H1 (cell line): ENCODE measurements at regions not wholly inside any gene's neighbourhood (a gene's known extent, or its start where the extent isn't known, plus 50 kb on each side); places are given as distances from the start of the nearest gene placed in this dataset.

Experiments
- CTCF ChIA-PET: fragments of 300-600 bp; sonication (Branson Sonifier 250); formaldehyde crosslinking; loops from one replicate; lab custom pipeline; 2021; ENCODE audit not compliant: partially characterized antibody; lab: Charles Lee
- POLR2A ChIA-PET: fragments of 300-600 bp; sonication (Branson Sonifier 250); formaldehyde crosslinking; loops from one replicate; lab custom pipeline; 2021; ENCODE audit warnings: inconsistent platforms; ENCODE audit not compliant: partially characterized antibody; lab: Charles Lee
- DNase-seq, 2 experiments: peaks; one replicate each; pipeline versions ENCODE4 v3.0.0 to v3.0.0-alpha.2; 2010 to 2022; ENCODE audit warnings: low spot score in 2 of 2, low read depth in 1 of 2, mixed read lengths in 1 of 2
- FAIRE-seq: peaks from 2 replicates; lab custom pipeline; 2011; peaks lifted over from hg19 to GRCh38; lab: Jason Lieb, UNC
- H2AFZ ChIP-seq: 2 replicates; pipeline ENCODE4 v1.8.1; 2012; ENCODE audit warnings: low read length, inconsistent platforms
- H2AK5ac ChIP-seq: 2 replicates; pipeline ENCODE4 v1.6.1; 2013; ENCODE audit warnings: low read depth, low read length
- H2BK120ac ChIP-seq: replicated peaks from 2 replicates; pipeline ENCODE3; 2013; ENCODE audit warnings: low read depth, low read length, inconsistent platforms
- H2BK12ac ChIP-seq: 2 replicates; pipeline ENCODE4 v1.6.1; 2013; ENCODE audit warnings: low read depth, low read length
- H2BK15ac ChIP-seq: 2 replicates; pipeline ENCODE4 v1.6.1; 2013; ENCODE audit warnings: low read length
- H2BK20ac ChIP-seq: 2 replicates; pipeline ENCODE4 v1.6.1; 2013; ENCODE audit warnings: low read length
- H2BK5ac ChIP-seq: 2 replicates; pipeline ENCODE4 v1.6.1; 2013; ENCODE audit warnings: low read depth, low read length
- H3K14ac ChIP-seq: 2 replicates; pipeline ENCODE4 v1.6.1; 2013; ENCODE audit warnings: inconsistent platforms; ENCODE audit not compliant: insufficient read length
- H3K18ac ChIP-seq: 2 replicates; pipeline ENCODE4 v1.6.1; 2013; ENCODE audit warnings: low read length; ENCODE audit errors: extremely low read depth
- H3K23ac ChIP-seq: 2 replicates; pipeline ENCODE4 v1.6.1; 2013; ENCODE audit warnings: inconsistent platforms; ENCODE audit not compliant: insufficient read length
- H3K23me2 ChIP-seq: 2 replicates; pipeline ENCODE4 v1.6.1; 2013; ENCODE audit warnings: low read depth, low read length
- H3K27ac ChIP-seq: 2 replicates; pipeline ENCODE4 v1.6.1; 2011; ENCODE audit warnings: low read depth, low read length, inconsistent platforms
- H3K27me3 ChIP-seq, 4 experiments: replicated peaks in 1 of 4; 1 replicate in 1 of 4; 2 replicates in 3 of 4; pipeline versions ENCODE4 v1.6.1 to v1.8.1; 2011 to 2013; ENCODE audit warnings: low read length in 3 of 4, mild to moderate bottlenecking in 3 of 4, inconsistent platforms in 2 of 4, mixed read lengths in 2 of 4, moderate library complexity in 1 of 4; ENCODE audit not compliant: control insufficient read depth in 3 of 4, insufficient read depth in 3 of 4; ENCODE audit errors: extremely low read depth in 1 of 4
- H3K36me3 ChIP-seq, 4 experiments: 2 replicates each; pipeline versions ENCODE4 v1.6.1 to v1.8.1; 2011 to 2013; ENCODE audit warnings: mild to moderate bottlenecking in 4 of 4, low read length in 3 of 4, moderate library complexity in 2 of 4, control low read depth in 1 of 4, inconsistent platforms in 1 of 4; ENCODE audit not compliant: insufficient read depth in 4 of 4, control insufficient read depth in 2 of 4
- H3K4ac ChIP-seq: replicated peaks from 2 replicates; pipeline ENCODE3; 2013; ENCODE audit warnings: low read length, low read depth, mixed read lengths, inconsistent platforms; ENCODE audit not compliant: insufficient read length
- H3K4me1 ChIP-seq, 4 experiments: replicated peaks in 1 of 4; 1 replicate in 1 of 4; 2 replicates in 3 of 4; pipeline versions ENCODE4 v1.6.1 to v1.8.1; 2011 to 2013; ENCODE audit warnings: low read length in 3 of 4, inconsistent platforms in 2 of 4, mixed read lengths in 1 of 4; ENCODE audit not compliant: insufficient read depth in 4 of 4, control insufficient read depth in 3 of 4
- H3K4me2 ChIP-seq, 2 experiments: 2 replicates each; pipeline versions ENCODE4 v1.6.1 to v1.8.1; 2011 to 2013; ENCODE audit warnings: low read depth in 2 of 2, low read length in 2 of 2, control low read depth in 1 of 2, inconsistent platforms in 1 of 2, mild to moderate bottlenecking in 1 of 2; ENCODE audit not compliant: insufficient read depth in 1 of 2
- H3K4me3 ChIP-seq, 4 experiments: fragments of 200-600, 300-600 bp in 1 of 4; sonication (generic), shearing (Covaris generic), sonication (Bioruptor Twin) in 1 of 4; 2 replicates each; pipeline versions ENCODE4 v1.5.1 to v1.8.1; 2011 to 2016; ENCODE audit warnings: low read length in 4 of 4, low read depth in 3 of 4, control low read depth in 2 of 4, inconsistent platforms in 2 of 4, mild to moderate bottlenecking in 2 of 4, mixed read lengths in 1 of 4, moderate library complexity in 1 of 4; ENCODE audit not compliant: insufficient read depth in 2 of 4; ENCODE audit errors: extremely low read depth in 1 of 4
- H3K56ac ChIP-seq: replicated peaks from 2 replicates; pipeline ENCODE3; 2013; ENCODE audit warnings: low read depth, mild to moderate bottlenecking, mixed read lengths, low read length, inconsistent platforms; ENCODE audit not compliant: insufficient read length
- H3K79me1 ChIP-seq: 2 replicates; pipeline ENCODE4 v1.6.1; 2013; ENCODE audit warnings: low read depth, low read length, control low read depth
- H3K79me2 ChIP-seq, 2 experiments: 2 replicates each; pipeline versions ENCODE4 v1.6.1 to v1.8.1; 2012 to 2013; ENCODE audit warnings: low read length in 2 of 2, mild to moderate bottlenecking in 2 of 2, inconsistent platforms in 1 of 2; ENCODE audit not compliant: insufficient read depth in 2 of 2, control insufficient read depth in 1 of 2
- H3K9ac ChIP-seq, 4 experiments: replicated peaks in 1 of 4; 1 replicate in 1 of 4; 2 replicates in 3 of 4; pipeline versions ENCODE4 v1.6.1 to v1.8.1; 2011 to 2013; ENCODE audit warnings: low read depth in 3 of 4, low read length in 3 of 4, control low read depth in 2 of 4, mild to moderate bottlenecking in 2 of 4, moderate library complexity in 2 of 4, inconsistent platforms in 1 of 4; ENCODE audit errors: extremely low read depth in 1 of 4
- H3K9me3 ChIP-seq, 2 experiments: 2 replicates each; pipeline versions ENCODE4 v1.6.1 to v1.8.1; 2012 to 2013; ENCODE audit warnings: mild to moderate bottlenecking in 2 of 2, moderate library complexity in 2 of 2, control low read depth in 1 of 2, inconsistent platforms in 1 of 2, low read depth in 1 of 2, low read length in 1 of 2, mixed read lengths in 1 of 2; ENCODE audit not compliant: insufficient read depth in 2 of 2
- H4K20me1 ChIP-seq, 2 experiments: replicated peaks in 1 of 2; 2 replicates each; pipeline versions ENCODE3 to v1.8.1; 2011 to 2013; ENCODE audit warnings: inconsistent platforms in 2 of 2, low read length in 2 of 2, mild to moderate bottlenecking in 1 of 2; ENCODE audit not compliant: insufficient read depth in 2 of 2, control insufficient read depth in 1 of 2
- H4K5ac ChIP-seq: 2 replicates; pipeline ENCODE4 v1.6.1; 2013; ENCODE audit warnings: low read length, low read depth, mixed read lengths, inconsistent platforms; ENCODE audit not compliant: insufficient read length
- H4K8ac ChIP-seq: 2 replicates; pipeline ENCODE4 v1.8.0; 2013; ENCODE audit warnings: mild to moderate bottlenecking, moderate library complexity, low read length, inconsistent platforms; ENCODE audit not compliant: insufficient read depth; ENCODE audit errors: extremely low read depth
- H4K91ac ChIP-seq: replicated peaks from 2 replicates; pipeline ENCODE3; 2013; ENCODE audit warnings: low read length, mixed read lengths, inconsistent platforms; ENCODE audit not compliant: insufficient read length
- CBX5 ChIP-seq: fragments of 300-800, 300-1000 bp; sonication (generic); IDR thresholded peaks from 2 replicates; pipeline ENCODE4 v1.7.1; 2016; ENCODE audit warnings: antibody characterized with exemption, low read length, low read depth
- NRF1 ChIP-seq: IDR thresholded peaks from 2 replicates; pipeline ENCODE4 v1.6.1; 2011; ENCODE audit warnings: mild to moderate bottlenecking, low read depth, low read length, improper control_type of control experiment
- POLR2AphosphoS5 ChIP-seq: IDR thresholded peaks from 2 replicates; pipeline ENCODE4 v1.6.1; 2011; ENCODE audit warnings: low read depth, low read length
- RXRA ChIP-seq: IDR thresholded peaks from 2 replicates; pipeline ENCODE4 v1.6.1; 2011; ENCODE audit warnings: low read depth, mild to moderate bottlenecking, low read length, moderate library complexity; ENCODE audit not compliant: insufficient read depth
- WGBS, 2 experiments: shearing (Covaris generic) in 1 of 2; methylation state at CpG; one replicate each; pipeline versions ENCODE4 v1.1.6 to v1.1.7; 2013 to 2015; ENCODE audit warnings: low lambda C conversion rate in 2 of 2, mixed read lengths in 2 of 2, inconsistent platforms in 1 of 2, low coverage in 1 of 2, missing lambda C conversion rate in 1 of 2; ENCODE audit not compliant: insufficient replicate concordance in 2 of 2, insufficient coverage in 1 of 2, insufficient read length in 1 of 2; ENCODE audit errors: extremely low coverage in 1 of 2, missing lambda C conversion rate in 1 of 2; 5-methylcytosine and 5-hydroxymethylcytosine counted together
- TF ChIP-seq, protein P1 (sequence below): IDR thresholded peaks from 2 replicates; pipeline ENCODE4 v1.6.1; 2012; ENCODE audit warnings: inconsistent platforms
- TF ChIP-seq, protein P2 (sequence below), 3 experiments: IDR thresholded peaks; 1 replicate in 2 of 3; 2 replicates in 1 of 3; pipeline versions ENCODE4 v1.5.1 to v1.6.1; 2011; ENCODE audit warnings: low read length in 3 of 3, mild to moderate bottlenecking in 3 of 3, inconsistent platforms in 2 of 3, low read depth in 1 of 3, moderate library complexity in 1 of 3; ENCODE audit not compliant: insufficient read depth in 1 of 3; ENCODE audit errors: control extremely low read depth in 1 of 3

DNA sequence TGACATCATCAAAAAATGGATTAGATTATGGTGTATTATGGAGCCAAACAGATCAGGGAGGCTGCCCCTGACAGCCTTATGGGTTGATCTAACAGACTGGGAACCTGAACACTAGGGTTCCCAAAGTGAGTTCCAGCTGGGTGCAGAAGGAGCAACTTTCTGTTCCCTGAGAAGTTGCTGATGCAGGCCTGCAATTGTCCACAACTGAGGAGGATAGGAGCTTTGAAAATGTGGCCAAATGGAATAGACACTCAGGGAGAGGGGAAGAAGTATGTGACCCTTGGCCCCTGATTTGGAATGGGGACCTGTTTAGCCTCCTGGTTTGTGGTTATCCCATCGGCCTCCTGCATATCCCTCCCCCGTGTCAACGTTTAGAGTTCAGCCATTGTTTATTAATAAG, 262.2 kb upstream of the SKOR2 start:
- no peak for FAIRE-seq
- H3K27me3 ChIP-seq: no peaks in the 10 kb centered on the region
- H3K23ac ChIP-seq: no peak overlapping the region

More for the DNA sequence above, 262.2 kb upstream of the SKOR2 start:
- H3K79me1 ChIP-seq: no peaks in the 10 kb centered on the region
- H3K4me2 ChIP-seq: no peak overlapping the region
- H2AK5ac ChIP-seq: no peak overlapping the region
- H2AFZ ChIP-seq: no peak overlapping the region
- no peak overlapping the region for H4K91ac ChIP-seq
- H3K9ac ChIP-seq: no peak overlapping the region
- H2BK5ac ChIP-seq: no peak overlapping the region
- no peaks in the 10 kb centered on the region for H3K23me2 ChIP-seq
- no peaks in the 10 kb centered on the region for H3K4me1 ChIP-seq
- H2BK120ac ChIP-seq: no peak overlapping the region
- H3K9me3 ChIP-seq: no peaks in the 10 kb centered on the region
- no peak overlapping the region for H2BK20ac ChIP-seq
- CTCF ChIA-PET: interaction anchor here (1.2 kb wide), 2 partner anchors 18 to 205 kb away, joined by 3 read pairs; no protein-coding TSS in a partner anchor
- H3K36me3 ChIP-seq: no peaks in the 10 kb centered on the region
- H3K79me2 ChIP-seq: no peaks in the 10 kb centered on the region
- H4K5ac ChIP-seq: no peak overlapping the region
- no peak overlapping the region for H3K18ac ChIP-seq
- 97% methylated on average over 3 of the region's 3 CpGs; no CpG with 5 or more reads in 1 of the 2 experiments for WGBS, 2 experiments
- no peak overlapping the region for H2BK15ac ChIP-seq
- no peak overlapping the region for H3K27ac ChIP-seq
- H3K4ac ChIP-seq: no peak overlapping the region
- H3K14ac ChIP-seq: no peak overlapping the region
- H4K20me1 ChIP-seq: no peaks in the 10 kb centered on the region
- no peak overlapping the region for H3K4me3 ChIP-seq
- DNase-seq: no peak
- TF ChIP-seq, protein P1, sequence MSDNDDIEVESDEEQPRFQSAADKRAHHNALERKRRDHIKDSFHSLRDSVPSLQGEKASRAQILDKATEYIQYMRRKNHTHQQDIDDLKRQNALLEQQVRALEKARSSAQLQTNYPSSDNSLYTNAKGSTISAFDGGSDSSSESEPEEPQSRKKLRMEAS: no peak
- TF ChIP-seq POLR2AphosphoS5 (no peak), NRF1 (no peak), CBX5 (no peak), RXRA (no peak)
- TF ChIP-seq, protein P2, sequence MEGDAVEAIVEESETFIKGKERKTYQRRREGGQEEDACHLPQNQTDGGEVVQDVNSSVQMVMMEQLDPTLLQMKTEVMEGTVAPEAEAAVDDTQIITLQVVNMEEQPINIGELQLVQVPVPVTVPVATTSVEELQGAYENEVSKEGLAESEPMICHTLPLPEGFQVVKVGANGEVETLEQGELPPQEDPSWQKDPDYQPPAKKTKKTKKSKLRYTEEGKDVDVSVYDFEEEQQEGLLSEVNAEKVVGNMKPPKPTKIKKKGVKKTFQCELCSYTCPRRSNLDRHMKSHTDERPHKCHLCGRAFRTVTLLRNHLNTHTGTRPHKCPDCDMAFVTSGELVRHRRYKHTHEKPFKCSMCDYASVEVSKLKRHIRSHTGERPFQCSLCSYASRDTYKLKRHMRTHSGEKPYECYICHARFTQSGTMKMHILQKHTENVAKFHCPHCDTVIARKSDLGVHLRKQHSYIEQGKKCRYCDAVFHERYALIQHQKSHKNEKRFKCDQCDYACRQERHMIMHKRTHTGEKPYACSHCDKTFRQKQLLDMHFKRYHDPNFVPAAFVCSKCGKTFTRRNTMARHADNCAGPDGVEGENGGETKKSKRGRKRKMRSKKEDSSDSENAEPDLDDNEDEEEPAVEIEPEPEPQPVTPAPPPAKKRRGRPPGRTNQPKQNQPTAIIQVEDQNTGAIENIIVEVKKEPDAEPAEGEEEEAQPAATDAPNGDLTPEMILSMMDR (IDR thresholded peaks at IDR 0.05; ENCODE audit: control extremely low read depth in 1 of 3, insufficient read depth in 1 of 3, low read depth in 1 of 3, low read length in 3 of 3): no peak
- POLR2A ChIA-PET: no interaction called here
- no peak overlapping the region for H3K56ac ChIP-seq
- H2BK12ac ChIP-seq: no peak overlapping the region
- no peak overlapping the region for H4K8ac ChIP-seq
